K562 (cell line): ENCODE measurements at regions not wholly inside any gene's neighbourhood (a gene's known extent, or its start where the extent isn't known, plus 50 kb on each side); places are given as distances from the start of the nearest gene placed in this dataset.

Experiments
- ATAC-seq: fragments of 200-7000 bp; cut with Tn5 transposase; 3 replicates; pipeline ENCODE4 v1.9.1; 2020; ENCODE audit warnings: moderate library complexity
- BruUV-seq: library from RNA; stranded (reverse); fragments of 400-500 nt; replicated peaks from 2 replicates; lab custom pipeline; 2021; lab: Mats Ljungman, UMichigan
- CTCF ChIA-PET: fragments of 300-600 bp; formaldehyde crosslinking; extraction: SDS; loops from one replicate; lab custom pipeline; 2021; ENCODE audit warnings: low intra/inter-chr PET ratio; lab: Yijun Ruan, JAX
- POLR2A ChIA-PET: fragments of 300-600, 350-650 bp; sonication (Branson Sonifier 250); formaldehyde crosslinking; extraction: SDS; loops from one replicate; lab custom pipeline; 2021; ENCODE audit warnings: antibody characterized with exemption, inconsistent platforms; lab: Yijun Ruan, JAX
- DNase-seq, 4 experiments: peaks; one replicate each; pipeline versions ENCODE4 v3.0.0 to v3.0.0-alpha.2; 2011 to 2018; ENCODE audit warnings: low spot score in 3 of 4, mixed read lengths in 3 of 4; ENCODE audit errors: extremely low read depth in 1 of 4
- FAIRE-seq: peaks from 2 replicates; lab custom pipeline; 2011; peaks lifted over from hg19 to GRCh38; lab: Jason Lieb, UNC
- H2AFZ ChIP-seq: 2 replicates; pipeline ENCODE4 v1.6.0; 2011; ENCODE audit warnings: low read depth, low read length, control low read depth, inconsistent platforms
- H3K27ac ChIP-seq: fragments of 200-600 bp; 3 replicates; pipeline ENCODE4 v1.8.0; 2011; ENCODE audit warnings: low read depth, mild to moderate bottlenecking, control low read depth, inconsistent platforms, low read length, moderate library complexity, mixed read lengths; ENCODE audit errors: extremely low read depth
- H3K27me3 ChIP-seq, 2 experiments: fragments of 300-600 bp in 1 of 2; 2 replicates in 1 of 2; 3 replicates in 1 of 2; pipeline versions ENCODE4 v1.6.0 to v1.8.0; 2011; ENCODE audit warnings: inconsistent platforms in 2 of 2, low read length in 2 of 2, mild to moderate bottlenecking in 1 of 2, mixed read lengths in 1 of 2, moderate library complexity in 1 of 2; ENCODE audit not compliant: control insufficient read depth in 2 of 2, insufficient read depth in 2 of 2
- H3K36me3 ChIP-seq: fragments of 300-600 bp; 3 replicates; pipeline ENCODE4 v1.8.0; 2011; ENCODE audit warnings: mild to moderate bottlenecking, low read length, inconsistent platforms; ENCODE audit not compliant: control insufficient read depth, insufficient read depth
- H3K4me1 ChIP-seq, 2 experiments: fragments of 200-600 bp in 1 of 2; replicated peaks in 1 of 2; 2 replicates in 1 of 2; 3 replicates in 1 of 2; pipeline versions ENCODE4 v1.5.1 to v1.8.0; 2011; ENCODE audit warnings: inconsistent platforms in 2 of 2, low read length in 2 of 2, mild to moderate bottlenecking in 1 of 2, mixed read lengths in 1 of 2, moderate library complexity in 1 of 2; ENCODE audit not compliant: control insufficient read depth in 2 of 2, insufficient read depth in 2 of 2
- H3K4me2 ChIP-seq: 2 replicates; pipeline ENCODE4 v1.6.1; 2011; ENCODE audit warnings: low read length, control low read depth, inconsistent platforms, mixed read lengths; ENCODE audit not compliant: insufficient read depth
- H3K4me3 ChIP-seq: fragments of 200-600 bp; sonication (generic), shearing (Covaris generic); 2 replicates; pipeline ENCODE4 v1.5.1; 2016; ENCODE audit warnings: control low read depth, inconsistent platforms
- H3K79me2 ChIP-seq: fragments of 200-600 bp; 3 replicates; pipeline ENCODE4 v1.8.0; 2011; ENCODE audit warnings: low read length, inconsistent platforms; ENCODE audit not compliant: control insufficient read depth, insufficient read depth
- H3K9ac ChIP-seq, 2 experiments: 2 replicates each; pipeline versions ENCODE4 v1.6.0 to v1.6.1; 2011; ENCODE audit warnings: low read depth in 2 of 2, low read length in 2 of 2, control low read depth in 1 of 2, inconsistent platforms in 1 of 2, mild to moderate bottlenecking in 1 of 2, mixed read lengths in 1 of 2; ENCODE audit not compliant: insufficient read depth in 1 of 2
- H3K9me1 ChIP-seq: one replicate; pipeline ENCODE4 v1.6.0; 2011; ENCODE audit warnings: inconsistent platforms, mild to moderate bottlenecking, low read length, moderate library complexity; ENCODE audit not compliant: control insufficient read depth, insufficient read depth
- H3K9me3 ChIP-seq: replicated peaks from 2 replicates; pipeline ENCODE4 v1.5.1; 2011; ENCODE audit warnings: low read depth, low read length, inconsistent platforms; ENCODE audit not compliant: control insufficient read depth, insufficient read depth
- H4K20me1 ChIP-seq: replicated peaks from 2 replicates; pipeline ENCODE4 v1.6.1; 2011; ENCODE audit warnings: low read length, inconsistent platforms, mixed read lengths; ENCODE audit not compliant: control insufficient read depth, insufficient read depth
- SPI1 ChIP-seq: IDR thresholded peaks from 2 replicates; pipeline ENCODE4 v1.6.1; 2011; ENCODE audit warnings: low read depth, low read length, control low read depth, borderline replicate concordance
- ZNF436 ChIP-seq: fragments of 250-450, 450-650 bp; sonication (Bioruptor Pico); formaldehyde crosslinking; IDR thresholded peaks from 2 replicates; pipeline ENCODE4 v1.7.0; 2020; ENCODE audit warnings: mild to moderate bottlenecking
- WGBS: fragments of 100-300 bp; shearing (Covaris generic); methylation state at CpG from one replicate; pipeline ENCODE4 v1.1.6; 2016; ENCODE audit warnings: low coverage, mixed read lengths; ENCODE audit not compliant: insufficient coverage; ENCODE audit errors: missing lambda C conversion rate; 5-methylcytosine and 5-hydroxymethylcytosine counted together
- in situ Hi-C: fragments of 300-500 bp; cut with MboI; formaldehyde crosslinking; loops from 4 replicates; pipeline ENCODE4 v1.15.0; 2018; ENCODE audit warnings: inconsistent platforms, mixed read lengths
- intact Hi-C: fragments of 100-400 bp; cut with micrococcal nuclease; formaldehyde crosslinking; loops from 2 replicates; pipeline ENCODE4 v1.14.2; 2022
- TF ChIP-seq, protein P1 (sequence below), 2 experiments: fragments of 450-650 bp; IDR thresholded peaks; 2 replicates each; pipeline ENCODE4 v1.6.1; 2016; ENCODE audit warnings: mild to moderate bottlenecking in 2 of 2, borderline replicate concordance in 1 of 2, low read depth in 1 of 2, moderate library complexity in 1 of 2

DNA sequence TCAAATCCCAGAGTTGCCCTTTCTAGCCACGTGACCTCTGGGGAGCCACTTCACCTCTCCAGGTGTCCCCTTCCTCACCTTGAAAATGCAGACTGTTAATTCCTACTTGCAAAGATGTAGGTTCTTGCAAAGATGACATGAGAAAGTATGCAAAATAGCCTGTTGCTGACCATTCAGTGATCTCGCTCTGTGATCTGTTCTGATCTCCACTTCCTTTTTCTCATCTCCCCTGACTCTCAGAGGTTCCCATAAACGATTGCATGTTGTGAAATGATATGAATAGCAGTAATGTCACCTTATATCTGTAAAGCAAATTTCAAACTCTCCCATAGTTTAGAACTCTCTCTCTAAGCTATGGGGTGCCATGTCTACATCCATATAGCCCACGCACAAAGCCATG, 182.3 kb downstream of the TMEM132E start:
- no peak overlapping the region for H2AFZ ChIP-seq
- TF ChIP-seq, protein P1, sequence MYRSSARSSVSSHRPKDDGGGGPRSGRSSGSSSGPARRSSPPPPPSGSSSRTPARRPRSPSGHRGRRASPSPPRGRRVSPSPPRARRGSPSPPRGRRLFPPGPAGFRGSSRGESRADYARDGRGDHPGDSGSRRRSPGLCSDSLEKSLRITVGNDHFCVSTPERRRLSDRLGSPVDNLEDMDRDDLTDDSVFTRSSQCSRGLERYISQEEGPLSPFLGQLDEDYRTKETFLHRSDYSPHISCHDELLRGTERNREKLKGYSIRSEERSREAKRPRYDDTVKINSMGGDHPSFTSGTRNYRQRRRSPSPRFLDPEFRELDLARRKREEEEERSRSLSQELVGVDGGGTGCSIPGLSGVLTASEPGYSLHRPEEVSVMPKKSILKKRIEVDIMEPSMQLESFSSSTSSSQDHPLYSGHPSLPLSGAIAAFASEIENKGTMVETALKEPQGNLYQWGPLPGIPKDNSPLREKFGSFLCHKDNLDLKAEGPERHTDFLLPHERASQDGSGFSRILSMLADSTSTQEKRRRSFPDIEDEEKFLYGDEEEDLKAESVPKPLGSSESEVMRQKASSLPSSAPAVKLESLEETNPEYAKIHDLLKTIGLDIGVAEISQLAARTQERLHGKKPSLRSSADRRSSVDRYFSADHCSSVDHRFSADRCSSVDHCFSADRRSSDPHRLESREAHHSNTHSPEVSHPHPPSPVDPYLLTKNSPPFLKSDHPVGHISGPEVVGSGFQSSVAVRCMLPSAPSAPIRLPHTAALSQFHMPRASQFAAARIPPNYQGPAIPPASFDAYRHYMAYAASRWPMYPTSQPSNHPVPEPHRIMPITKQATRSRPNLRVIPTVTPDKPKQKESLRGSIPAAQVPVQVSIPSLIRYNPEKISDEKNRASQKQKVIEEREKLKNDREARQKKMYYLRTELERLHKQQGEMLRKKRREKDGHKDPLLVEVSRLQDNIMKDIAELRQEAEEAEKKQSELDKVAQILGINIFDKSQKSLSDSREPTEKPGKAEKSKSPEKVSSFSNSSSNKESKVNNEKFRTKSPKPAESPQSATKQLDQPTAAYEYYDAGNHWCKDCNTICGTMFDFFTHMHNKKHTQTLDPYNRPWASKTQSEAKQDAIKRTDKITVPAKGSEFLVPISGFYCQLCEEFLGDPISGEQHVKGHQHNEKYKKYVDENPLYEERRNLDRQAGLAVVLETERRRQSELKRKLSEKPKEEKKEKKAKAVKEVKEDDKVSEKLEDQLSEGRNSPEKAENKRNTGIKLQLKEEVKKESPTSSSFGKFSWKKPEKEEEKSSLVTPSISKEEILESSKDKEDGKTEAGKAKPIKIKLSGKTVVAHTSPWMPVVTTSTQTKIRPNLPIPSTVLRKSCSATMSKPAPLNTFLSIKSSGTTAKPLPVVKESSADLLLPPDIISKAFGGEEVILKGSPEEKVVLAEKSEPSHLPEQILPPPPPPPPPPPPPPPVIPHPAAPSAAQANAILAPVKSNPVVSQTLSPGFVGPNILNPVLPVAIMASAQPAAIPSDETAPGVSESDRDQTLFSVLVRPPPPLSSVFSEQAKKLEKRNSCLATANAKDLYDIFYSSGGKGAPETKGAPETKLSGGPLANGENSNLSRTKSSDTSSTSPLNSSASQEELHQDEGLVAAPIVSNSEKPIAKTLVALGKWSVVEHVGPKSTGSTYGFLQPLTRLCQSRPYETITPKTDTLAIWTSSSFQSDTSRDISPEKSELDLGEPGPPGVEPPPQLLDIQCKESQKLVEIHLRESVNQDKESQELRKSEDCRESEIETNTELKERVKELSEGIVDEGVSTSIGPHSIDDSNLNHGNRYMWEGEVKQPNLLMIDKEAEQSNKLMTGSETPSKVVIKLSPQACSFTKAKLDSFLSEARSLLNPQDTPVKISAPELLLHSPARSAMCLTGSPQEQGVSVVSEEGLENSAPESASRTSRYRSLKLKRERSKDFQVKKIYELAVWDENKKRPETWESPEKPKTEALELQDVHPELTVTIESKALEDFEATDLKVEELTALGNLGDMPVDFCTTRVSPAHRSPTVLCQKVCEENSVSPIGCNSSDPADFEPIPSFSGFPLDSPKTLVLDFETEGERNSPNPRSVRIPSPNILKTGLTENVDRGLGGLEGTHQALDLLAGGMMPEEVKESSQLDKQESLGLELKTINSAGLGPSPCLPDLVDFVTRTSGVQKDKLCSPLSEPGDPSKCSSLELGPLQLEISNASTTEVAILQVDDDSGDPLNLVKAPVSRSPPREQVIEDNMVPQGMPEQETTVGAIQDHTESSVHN (IDR thresholded peaks at IDR 0.05; ENCODE audit: borderline replicate concordance in 1 of 2, low read depth in 1 of 2), result no peak
- peak; percentile 62 for TF ChIP-seq SPI1
- TF ChIP-seq ZNF436, result no peak
- H3K4me1 ChIP-seq, result no peaks in the 10 kb centered on the region
- in situ Hi-C loops (no loop called here), intact Hi-C loops (no loop called here)
- peaks cover 0 to 2% of the 10 kb centered on the region in 2 experiments; a peak in 1 of 5 replicates for H3K27me3 ChIP-seq
- H3K79me2 ChIP-seq, result no peaks in the 10 kb centered on the region
- H4K20me1 ChIP-seq, result no peaks in the 10 kb centered on the region
- H3K9ac ChIP-seq, result no peak overlapping the region
- no peak for FAIRE-seq
- no peak for ATAC-seq
- no peaks in the 10 kb centered on the region for H3K9me3 ChIP-seq
- ChIA-PET POLR2A (interaction anchor here (0.6 kb wide), 1 partner anchor 19 kb away, joined by 3 read pairs; no protein-coding TSS in a partner anchor), CTCF (no interaction called here)
- H3K4me2 ChIP-seq, result no peak overlapping the region
- no peak overlapping the region for H3K4me3 ChIP-seq
- BruUV-seq, result no TSS peak
- 0% methylated on average over 4 of the region's 4 CpGs for WGBS
- no peaks in the 10 kb centered on the region for H3K9me1 ChIP-seq
- DNase-seq, result no peak
- H3K27ac ChIP-seq, result no peak overlapping the region
- no peaks in the 10 kb centered on the region for H3K36me3 ChIP-seq
